Stimulated activated CD4-positive, alpha-beta T cell treated with anti-CD3 and anti-CD28 coated beads, Interleukin-1b, Interleukin-23, amount 100 ng/mL, for 24 hours (primary cell): ENCODE measurements at regions not wholly inside any gene's neighbourhood (a gene's known extent, or its start where the extent isn't known, plus 50 kb on each side); places are given as distances from the start of the nearest gene placed in this dataset.
"Not testable (repeated sequence)": the region's sequence is repeated elsewhere in the genome, so short reads cannot be mapped to it uniquely, and the experiment has no call there.

ENCODE experiments used
- DNase-seq, 4 experiments: peaks; one replicate each; pipeline ENCODE4 v3.0.0-alpha.2; 2020; ENCODE audit warnings: low read depth in 4 of 4, low spot score in 1 of 4

DNA sequence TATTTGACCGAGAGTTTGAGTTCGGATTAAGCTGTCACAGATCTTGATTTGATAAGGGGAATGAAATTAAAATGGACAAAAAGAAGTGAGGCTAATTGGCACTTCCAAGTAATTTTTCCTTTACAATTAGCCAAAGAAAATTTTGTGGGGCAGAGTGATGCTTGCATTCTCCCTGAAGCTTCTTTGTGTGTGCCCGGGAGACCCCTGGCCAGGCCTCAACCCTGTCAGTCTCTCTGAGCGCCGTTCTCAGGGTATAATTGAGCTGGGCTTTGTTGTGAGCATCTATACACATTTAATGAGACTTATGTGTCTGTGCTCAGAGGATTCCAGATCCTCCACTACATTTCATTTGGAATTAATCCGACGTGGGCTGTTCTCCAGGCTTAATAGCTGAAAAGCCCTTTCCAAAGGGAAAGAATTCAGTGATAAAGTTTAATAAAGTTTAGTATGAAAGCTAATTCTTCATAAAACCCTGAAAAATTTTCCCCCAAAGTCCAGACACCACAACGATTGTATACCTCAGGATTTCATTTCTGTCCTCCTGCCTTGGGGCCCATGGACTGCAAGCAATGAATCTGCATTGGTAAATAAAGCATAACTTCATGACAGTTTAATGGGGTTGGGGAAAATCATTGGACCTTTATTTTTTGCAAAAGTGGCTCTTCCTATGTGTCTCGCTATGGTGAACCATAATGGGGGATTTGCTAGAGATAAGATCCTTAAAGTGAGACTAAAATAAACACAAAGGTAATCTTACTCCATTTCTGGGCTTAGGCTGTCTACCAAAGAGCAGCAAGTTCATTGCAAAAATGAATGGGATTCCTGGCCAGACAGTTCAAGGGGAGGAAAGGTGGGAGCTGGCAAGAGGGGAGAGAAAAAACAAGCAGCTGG, 292.6 kb downstream of the C12orf75 start:
- no peak for DNase-seq

DNA sequence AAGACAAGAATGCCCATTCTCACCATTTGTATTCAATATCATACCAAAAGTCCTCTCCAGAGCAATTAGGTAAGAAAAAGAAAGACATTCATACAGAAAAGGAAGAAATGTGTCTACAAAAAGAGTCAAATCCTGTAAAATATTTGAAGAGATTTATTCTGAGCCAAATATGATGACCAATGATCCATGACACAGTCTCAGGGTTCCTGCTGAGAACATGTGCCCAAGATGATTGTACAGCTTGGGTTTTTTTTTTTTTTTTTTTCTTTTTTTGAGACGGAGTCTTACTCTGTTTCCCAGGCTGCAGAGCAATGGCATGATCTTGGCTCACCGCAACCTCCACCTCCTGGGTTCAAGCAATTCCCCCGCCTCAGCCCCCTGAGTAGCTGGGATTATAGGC, 296.2 kb downstream of the C12orf75 start:
- DNase-seq, result no peak

DNA sequence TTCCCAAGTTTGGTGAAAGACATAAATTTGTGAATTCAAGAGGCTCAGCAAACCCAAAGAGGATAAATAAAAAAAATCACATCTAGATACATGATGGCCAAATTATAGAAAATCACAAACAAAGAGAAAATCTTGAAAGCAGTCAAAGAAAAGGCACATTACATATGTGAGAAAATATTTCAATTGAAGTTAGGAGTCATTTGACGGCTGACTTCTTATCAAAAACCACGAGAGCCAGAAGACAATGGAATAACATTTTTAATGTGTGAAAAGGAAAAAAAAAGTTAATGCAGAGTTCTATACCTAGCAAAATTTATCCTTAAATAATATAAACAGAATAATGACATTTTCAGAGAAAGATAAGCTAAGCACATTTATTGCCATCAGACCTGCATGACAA, 307.0 kb downstream of the C12orf75 start:
- DNase-seq, result no peak

DNA sequence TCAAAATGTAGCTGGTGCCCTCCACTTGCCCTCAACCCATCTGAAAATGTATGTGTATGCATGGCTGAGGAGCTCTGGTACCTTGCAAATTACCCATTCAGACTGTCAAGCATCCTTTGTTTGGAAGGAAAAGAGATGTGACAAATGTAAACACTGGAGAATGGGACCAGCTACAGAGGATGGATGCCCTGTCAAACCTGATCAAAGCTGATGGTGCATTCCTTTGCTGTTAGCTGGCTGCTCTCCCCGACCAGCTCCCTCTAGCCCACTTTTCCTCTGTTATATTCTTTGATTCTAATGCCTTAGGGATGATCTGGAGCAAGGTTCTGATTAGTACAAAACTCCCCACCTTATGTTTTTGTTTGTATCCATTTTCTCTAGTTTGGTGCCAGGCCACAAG, 310.3 kb downstream of the C12orf75 start:
- DNase-seq, result no peak

DNA sequence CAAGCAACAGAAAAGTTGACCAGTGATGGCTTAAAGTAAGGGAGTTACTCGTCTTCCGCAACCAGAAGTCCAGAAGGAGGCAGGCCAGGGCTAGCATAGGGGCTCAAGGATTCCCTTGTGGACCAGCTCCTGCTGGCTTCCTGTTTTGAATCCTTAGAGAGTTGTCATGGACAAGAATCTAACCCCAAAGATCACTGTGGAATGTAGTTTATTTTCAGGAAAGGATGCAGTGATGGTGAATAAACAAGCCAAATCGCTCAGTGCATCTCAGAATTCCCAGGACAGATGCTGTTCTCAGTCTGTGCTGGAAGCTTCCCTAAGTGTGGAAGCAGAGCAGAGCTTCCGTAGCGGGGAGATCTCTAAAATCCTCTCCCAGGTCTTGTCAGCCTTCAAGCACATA, 311.3 kb downstream of the C12orf75 start:
- DNase-seq, result no peak

DNA sequence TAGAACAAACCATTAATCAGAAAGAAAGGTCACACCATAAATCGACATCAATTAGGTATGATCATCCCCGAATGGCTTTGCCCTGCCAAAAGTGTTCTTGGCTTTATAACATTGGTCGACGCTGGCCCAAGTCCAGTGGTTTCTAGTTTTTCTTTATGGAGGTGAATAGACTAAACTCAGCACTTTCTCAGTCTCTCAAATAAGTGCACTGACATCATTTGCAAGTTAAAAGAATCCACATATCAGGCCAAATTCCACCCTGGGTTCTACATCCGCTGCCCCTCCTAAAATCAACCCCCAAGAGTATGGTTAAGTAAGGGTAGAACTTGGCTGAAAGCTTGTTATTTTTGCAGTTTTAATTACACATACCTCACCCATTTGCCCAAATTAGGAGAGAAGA, 314.3 kb downstream of the C12orf75 start:
- no peak for DNase-seq

DNA sequence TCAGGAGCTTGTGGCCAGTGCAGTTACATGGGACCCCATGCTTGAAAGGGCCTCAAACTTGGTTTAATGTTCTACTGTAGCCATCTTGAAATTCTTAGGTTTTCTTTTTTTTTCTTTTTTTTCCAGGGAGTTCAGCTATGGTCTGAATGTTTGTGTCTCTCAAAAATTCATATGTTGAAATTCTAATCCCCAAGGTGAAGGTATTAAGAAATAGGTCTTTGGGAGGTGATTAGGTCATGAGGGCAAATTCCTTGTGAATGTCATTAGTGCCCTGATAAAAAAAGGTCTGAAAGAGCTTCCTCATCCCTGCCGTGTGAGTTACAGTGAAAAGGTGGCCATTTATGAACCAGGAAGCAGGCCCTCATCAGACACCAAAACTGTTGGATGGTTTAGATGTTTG, 324.1 kb downstream of the C12orf75 start:
- DNase-seq, result no peak

DNA sequence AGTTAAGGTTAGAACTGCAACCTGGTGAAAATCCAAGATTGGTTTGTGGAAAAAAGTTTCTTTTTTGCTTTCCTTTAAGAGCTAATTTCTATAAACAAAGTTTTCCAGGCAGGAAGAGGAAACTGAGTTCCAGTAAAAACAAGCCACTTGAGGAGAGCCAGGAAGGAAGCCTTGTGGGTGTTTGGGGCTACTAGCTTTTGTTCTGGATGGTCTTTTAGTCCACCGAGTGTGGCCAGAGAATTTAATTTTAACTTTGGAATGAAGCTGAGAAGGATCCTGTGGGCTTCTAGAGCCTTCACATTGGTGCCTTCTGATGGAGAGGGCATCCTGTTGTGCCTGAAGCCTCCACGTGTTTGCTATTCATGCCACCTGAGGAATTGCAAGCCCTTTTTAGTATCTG, 327.9 kb downstream of the C12orf75 start:
- no peak for DNase-seq

DNA sequence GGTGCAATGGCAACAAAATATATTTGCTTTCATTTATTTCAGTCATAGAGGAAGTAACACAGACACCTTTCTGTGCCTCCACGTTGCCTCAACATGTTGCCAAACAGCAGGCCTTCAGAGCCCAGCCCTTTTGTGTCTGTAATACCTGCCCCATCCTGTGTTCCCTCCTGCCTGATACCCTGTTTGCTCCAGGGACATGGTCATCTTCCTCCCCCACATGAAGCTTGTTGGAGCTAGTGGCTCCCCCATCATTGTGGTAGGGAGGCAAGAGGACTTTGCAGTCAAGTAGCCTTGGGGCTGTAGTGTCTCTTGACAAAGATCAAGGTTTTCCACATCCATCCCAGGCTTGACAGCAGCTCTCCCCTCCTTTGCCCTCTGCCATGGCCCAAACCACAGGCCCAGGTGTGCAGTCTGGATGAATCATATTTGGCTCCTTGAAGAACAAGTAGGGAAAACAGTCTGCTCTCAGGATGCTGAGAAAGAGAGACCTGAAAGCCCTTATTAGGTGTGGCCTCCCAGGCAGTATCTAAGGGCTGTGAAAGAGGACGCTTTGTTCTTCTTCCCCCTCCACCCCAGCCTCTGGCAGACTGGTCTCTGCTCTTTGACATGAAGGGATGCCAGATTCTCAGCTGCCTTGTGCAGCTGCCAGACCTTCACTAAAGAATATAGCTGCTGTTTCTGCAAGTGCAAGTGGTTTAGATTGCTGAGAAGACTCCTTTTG, 329.0 kb downstream of the C12orf75 start:
- no peak for DNase-seq

DNA sequence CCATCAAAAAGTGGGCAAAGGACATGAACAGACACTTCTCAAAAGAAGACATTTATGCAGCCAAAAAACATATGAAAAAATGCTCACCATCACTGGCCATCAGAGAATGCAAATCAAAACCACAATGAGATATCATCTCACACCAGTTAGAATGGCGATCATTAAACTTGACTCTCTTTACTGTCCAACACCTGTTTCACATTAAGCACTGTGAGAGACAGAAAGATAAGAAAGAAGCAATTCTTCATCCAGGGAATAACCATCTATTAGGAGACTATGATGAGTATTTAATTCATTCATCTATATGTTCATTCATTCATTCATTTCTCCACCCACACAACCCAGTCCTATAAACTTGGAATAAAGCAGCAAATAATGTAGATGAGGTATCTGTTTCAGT, 334.3 kb downstream of the C12orf75 start:
- not testable (repeated sequence) for DNase-seq

DNA sequence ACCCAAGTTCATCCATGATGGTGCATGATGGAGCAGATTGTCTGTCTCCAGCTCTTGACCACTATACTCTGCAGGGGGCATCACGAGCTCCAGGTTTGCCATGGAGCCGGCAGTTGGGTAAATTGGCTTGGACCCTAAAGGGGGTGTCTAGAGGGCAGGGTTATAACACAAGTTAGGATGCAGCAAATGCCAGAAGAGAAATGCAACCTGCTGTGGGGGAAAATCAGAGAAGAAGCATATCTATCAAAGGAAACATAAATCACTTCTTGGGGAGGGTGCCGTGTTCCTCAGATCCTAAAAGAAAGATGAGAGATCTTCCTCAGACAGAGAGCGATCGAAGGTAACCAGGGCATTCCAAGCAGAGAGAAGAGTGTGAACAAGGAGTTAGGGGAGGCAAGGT, 334.9 kb downstream of the C12orf75 start:
- no peak for DNase-seq

DNA sequence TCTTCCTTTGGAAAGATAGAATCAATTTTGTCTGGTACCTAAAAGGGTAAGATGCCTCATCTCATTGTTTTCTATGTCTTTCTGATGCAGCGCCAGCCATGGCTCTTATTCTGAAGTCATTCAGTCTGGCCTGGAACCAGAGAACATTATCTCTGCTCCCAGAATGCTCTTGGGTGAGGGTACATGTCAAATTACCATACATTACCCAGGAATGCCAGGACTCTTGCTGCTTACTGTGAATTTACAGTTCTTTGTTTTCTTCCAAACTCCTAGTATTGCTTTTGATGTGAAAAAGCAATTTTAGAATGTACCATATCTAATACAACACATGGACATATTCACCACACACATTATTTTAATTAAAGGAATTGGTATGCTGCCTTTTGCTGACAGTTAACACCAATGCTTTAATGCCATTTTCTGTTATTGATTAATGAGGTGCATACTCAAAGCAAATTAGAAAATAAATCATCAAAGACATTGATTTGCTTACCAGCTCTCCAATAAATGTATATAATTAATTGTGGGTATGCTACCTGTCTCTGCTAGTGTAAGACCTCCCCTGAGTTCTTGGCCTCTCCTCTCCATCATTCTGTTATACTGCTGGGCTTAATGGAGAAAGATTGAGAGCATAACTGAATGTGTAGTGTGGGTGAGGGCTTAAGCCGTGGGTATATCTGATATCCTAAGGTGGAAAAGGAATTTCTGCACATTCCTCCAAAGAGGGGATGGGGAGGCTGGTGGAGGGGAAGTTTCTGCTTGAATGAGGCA, 337.7 kb downstream of the C12orf75 start:
- no peak for DNase-seq

DNA sequence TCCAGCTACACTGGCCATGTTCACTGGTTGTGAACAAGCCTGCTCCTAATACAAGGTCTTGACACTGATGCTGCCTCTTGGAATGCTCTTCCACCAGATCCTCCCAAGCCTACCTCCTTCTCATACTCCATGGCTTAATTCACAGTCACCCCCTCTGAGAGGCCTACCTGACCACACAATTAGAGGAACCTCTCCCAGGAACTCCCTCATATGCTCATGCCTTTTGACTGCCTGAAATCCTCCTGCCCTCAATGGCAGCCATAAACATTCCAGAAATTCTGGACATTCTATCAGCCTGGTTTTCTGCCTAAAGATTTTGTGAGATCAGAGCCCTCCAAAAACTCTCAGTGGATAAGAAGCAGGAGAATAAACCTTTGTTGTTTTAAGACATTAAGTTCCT, 340.2 kb downstream of the C12orf75 start:
- no peak for DNase-seq

DNA sequence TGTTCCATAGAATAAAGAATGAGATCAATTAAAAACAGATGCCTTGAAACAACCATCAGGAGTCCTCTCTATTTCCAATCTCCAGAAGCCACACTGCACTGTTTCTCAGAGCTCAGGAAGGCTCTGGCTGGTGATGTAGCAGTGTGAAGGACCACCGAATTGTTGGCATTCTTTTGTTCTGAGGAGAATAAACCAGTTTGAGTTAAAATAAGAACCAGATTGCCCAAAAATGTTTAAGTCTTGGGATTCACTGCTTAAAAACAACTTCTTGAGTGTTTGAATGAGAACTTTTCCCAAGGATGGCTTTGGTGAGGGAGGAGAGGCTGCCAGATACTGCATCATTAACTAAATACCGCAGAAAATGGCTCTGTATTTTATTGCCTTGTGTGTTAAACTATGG, 341.2 kb downstream of the C12orf75 start:
- no peak for DNase-seq

DNA sequence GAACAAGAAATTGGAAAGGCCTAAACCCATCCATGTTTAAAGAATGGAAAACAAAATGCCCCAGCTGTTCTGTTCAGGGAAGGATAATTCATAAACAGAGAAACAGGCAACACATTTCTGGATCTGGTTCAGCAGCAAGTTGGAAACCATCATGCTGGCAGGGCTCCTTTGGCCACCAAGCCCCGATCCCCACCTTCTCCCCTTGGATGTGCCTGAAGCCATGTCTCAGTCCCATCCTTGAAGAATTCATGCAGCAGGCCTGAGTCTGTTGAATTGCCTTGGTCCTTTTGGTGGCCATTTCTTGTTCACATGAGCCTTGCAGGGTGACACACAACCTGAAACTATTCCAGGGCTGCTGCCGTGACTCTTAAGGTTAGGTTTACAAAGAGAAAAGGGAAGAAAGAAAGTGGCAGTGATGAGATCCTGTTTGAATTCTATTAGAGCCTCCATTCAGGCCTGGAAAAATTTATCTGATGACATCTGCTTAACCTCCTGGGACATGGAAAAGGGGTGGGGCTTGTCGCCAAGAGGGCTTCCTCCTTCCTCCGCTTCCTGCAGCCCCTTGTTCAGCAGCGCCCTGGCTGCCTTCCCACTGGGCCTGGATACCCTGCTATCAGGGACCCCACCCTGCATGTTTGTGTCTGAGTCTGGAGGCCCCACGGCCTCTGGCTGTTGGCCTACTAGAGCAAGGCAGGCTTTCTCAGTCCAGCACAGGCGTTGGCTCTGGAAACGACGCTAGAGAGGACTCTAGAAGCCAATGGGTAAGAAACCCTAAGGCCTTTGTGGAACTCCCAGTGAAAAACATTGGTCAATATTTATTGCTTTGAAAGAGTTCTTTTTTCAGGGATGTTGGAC, 341.9 kb downstream of the C12orf75 start:
- no peak for DNase-seq

DNA sequence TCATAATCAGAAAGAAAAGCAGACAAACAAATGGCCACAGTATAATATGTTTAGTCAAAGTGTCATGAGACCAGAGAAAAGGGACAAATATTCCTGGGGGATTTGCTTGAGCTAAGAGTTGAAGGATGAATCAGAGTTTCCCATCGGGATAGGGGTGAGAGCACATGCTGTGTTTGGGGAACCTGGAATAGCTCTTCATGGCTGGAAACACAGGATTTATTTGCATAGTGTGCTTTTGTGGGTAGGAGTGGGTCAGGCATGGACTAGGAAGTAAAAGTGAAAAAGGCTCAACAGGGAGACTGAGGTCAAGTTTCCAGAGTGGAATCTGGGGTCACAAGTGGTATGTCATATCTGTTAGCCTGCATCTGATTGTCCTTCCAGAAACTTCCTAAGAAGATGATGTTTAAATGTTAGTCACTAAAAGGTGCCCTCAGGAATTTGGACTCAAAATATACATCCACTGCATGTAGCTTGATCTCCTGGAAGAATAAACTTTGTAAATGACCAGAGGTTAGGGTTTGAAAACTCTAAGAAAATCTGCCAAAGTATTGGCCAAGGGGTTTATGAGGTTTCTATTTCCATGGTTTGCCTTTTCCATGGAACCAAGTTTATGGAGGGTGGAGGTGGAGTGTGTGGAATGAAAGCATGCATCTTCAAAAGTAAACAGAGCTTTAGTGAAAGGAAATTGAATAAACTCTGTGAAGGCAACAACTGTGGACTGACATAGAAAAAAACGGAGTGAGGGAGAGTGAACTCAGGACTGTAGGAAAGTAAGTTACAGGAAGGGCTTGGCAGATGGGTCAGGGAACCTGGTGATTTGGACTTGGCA, 344.6 kb downstream of the C12orf75 start:
- DNase-seq, result no peak

DNA sequence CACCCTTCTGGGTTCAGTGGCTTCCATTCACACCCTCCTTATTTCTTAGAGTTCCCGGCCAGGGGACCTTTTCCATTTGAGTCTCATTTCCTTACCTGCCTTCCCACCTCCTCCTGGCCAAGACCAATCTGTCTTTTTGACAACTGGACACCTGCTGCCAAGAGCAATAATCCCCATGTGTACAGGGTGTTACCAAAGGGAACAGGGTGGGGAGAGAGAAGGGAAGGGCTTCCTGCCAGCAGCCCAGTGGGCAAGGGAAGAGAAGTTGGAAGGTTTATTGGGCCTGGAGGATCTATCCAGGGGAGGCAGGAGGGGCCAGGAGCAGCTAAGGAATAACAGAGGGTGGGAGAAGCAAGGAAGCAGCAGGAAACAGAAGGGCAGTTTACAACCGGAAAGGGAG, 346.2 kb downstream of the C12orf75 start:
- no peak for DNase-seq

DNA sequence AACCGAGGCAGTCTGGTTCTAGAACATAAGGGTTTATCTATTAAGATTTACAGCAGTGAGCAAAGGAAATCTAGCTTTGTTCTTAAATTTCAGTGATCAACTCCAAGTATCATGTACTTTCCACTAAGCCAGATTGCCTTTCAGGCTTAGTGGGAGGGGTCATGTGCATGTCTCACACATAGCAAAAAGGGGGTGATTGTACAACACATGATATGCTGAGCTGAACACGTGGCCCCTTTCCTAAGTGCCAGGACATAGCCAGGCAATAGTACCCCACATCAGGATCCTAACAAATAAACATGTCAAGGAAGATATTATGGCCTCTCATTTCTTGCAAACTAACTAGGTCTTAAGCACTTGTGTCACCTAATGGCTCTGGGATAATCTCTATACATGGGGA, 347.2 kb downstream of the C12orf75 start:
- DNase-seq, result no peak

DNA sequence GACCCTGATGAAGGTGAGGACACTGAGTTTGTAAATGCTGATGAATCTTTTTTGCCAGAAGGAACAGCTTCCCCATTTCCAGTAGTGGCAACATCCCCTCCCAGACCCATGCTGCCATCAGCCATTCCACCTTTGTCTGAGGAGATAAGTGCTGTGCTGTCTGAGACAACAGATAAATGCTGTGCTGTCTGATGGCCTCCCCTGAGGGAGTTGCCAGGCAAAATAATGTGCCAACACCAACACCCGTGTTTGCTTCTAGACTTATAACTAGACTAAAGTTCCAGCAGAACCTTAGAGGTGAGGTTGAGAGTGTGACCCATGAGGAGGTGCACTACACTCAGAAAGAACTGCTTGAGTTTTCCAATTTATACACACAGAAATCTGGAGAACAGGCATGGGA, 349.5 kb downstream of the C12orf75 start:
- no peak for DNase-seq

DNA sequence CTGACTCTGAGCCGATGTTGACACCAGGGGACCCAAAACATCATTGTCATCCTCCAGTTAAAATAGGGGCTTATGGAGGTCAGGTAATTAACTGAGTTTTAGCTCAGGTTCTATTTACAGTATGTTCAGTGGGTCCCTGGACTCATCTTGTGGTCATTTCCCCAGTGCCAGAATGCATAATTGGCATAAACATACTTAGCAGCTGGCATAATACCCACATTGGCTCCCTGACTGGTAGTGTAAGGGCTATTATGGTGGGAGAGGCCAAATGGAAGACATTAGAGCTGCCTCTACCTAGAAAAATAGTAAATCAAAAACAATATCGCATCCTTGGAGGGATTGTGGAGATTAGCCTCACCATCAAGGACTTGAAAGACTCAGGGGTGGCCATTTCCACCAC, 350.9 kb downstream of the C12orf75 start:
- DNase-seq, result no peak
